Neural progenitor cell (in vitro differentiated cells): ENCODE measurements at regions not wholly inside any gene's neighbourhood (a gene's known extent, or its start where the extent isn't known, plus 50 kb on each side); places are given as distances from the start of the nearest gene placed in this dataset.

Source experiments
- DNase-seq: peaks from one replicate; pipeline ENCODE4 v3.0.0-alpha.2; 2016; ENCODE audit warnings: low spot score
- H2AFZ ChIP-seq: fragments of 200-600 bp; sonication (generic); replicated peaks from 2 replicates; pipeline ENCODE4 v1.6.1; 2016; ENCODE audit warnings: antibody characterized with exemption
- H3F3A ChIP-seq: fragments of 200-600 bp; sonication (generic); 2 replicates; pipeline ENCODE4 v1.6.1; 2016; ENCODE audit warnings: antibody characterized with exemption, low read depth
- H3K27ac ChIP-seq: fragments of 200-600 bp; sonication (generic); 2 replicates; pipeline ENCODE4 v1.5.1; 2016; ENCODE audit warnings: mild to moderate bottlenecking
- H3K27me3 ChIP-seq: fragments of 200-600 bp; sonication (generic); 2 replicates; pipeline ENCODE4 v1.6.1; 2016; ENCODE audit warnings: mild to moderate bottlenecking, moderate library complexity
- H3K36me3 ChIP-seq: fragments of 200-600 bp; sonication (generic); 2 replicates; pipeline ENCODE4 v1.5.1; 2016
- H3K4me1 ChIP-seq: fragments of 200-600 bp; sonication (generic); 2 replicates; pipeline ENCODE4 v1.6.1; 2016; ENCODE audit warnings: mixed run types
- H3K4me2 ChIP-seq: fragments of 200-600 bp; sonication (generic); 2 replicates; pipeline ENCODE4 v1.6.1; 2016
- H3K4me3 ChIP-seq: fragments of 200-600 bp; sonication (generic); 2 replicates; pipeline ENCODE4 v1.5.1; 2016
- H3K79me2 ChIP-seq: fragments of 200-600 bp; sonication (generic); 2 replicates; pipeline ENCODE4 v1.6.1; 2016; ENCODE audit warnings: low read depth
- H3K9ac ChIP-seq: fragments of 200-600 bp; sonication (generic); 2 replicates; pipeline ENCODE4 v1.6.1; 2016
- H3K9me3 ChIP-seq: fragments of 200-600 bp; sonication (generic); 2 replicates; pipeline ENCODE4 v1.5.1; 2016; ENCODE audit warnings: low read depth
- H4K20me1 ChIP-seq: fragments of 200-600 bp; sonication (generic); 2 replicates; pipeline ENCODE4 v1.6.1; 2016; ENCODE audit warnings: low read depth
- H3K27ac Mint-ChIP-seq: 3 replicates; pipeline ENCODE4 v1.8.0; 2021; ENCODE audit warnings: mixed read lengths
- H3K27me3 Mint-ChIP-seq: 2 replicates; pipeline ENCODE4 v1.8.0; 2022; ENCODE audit warnings: low read depth, mild to moderate bottlenecking, inconsistent platforms, moderate library complexity, mixed read lengths; ENCODE audit not compliant: insufficient read depth
- H3K36me3 Mint-ChIP-seq: 3 replicates; pipeline ENCODE4 v1.8.0; 2021; ENCODE audit warnings: mixed read lengths
- H3K4me1 Mint-ChIP-seq: 3 replicates; pipeline ENCODE4 v1.8.0; 2021; ENCODE audit warnings: mixed read lengths
- H3K4me3 Mint-ChIP-seq: 3 replicates; pipeline ENCODE4 v1.8.0; 2021; ENCODE audit warnings: mild to moderate bottlenecking, moderate library complexity, mixed read lengths
- H3K9me3 Mint-ChIP-seq: 3 replicates; pipeline ENCODE4 v1.8.0; 2020; ENCODE audit warnings: mixed read lengths
- EZH2 ChIP-seq: fragments of 200-600 bp; sonication (generic); IDR thresholded peaks from 2 replicates; pipeline ENCODE4 v1.6.1; 2017; ENCODE audit warnings: antibody characterized with exemption, mild to moderate bottlenecking, moderate library complexity
- EZH2phosphoT487 ChIP-seq: fragments of 200-600 bp; sonication (generic); IDR thresholded peaks from 2 replicates; pipeline ENCODE4 v1.6.1; 2017; ENCODE audit warnings: antibody characterized with exemption
- TF ChIP-seq, protein P1 (sequence below): fragments of 200-600 bp; sonication (generic); IDR thresholded peaks from 2 replicates; pipeline ENCODE4 v1.5.1; 2017; ENCODE audit warnings: antibody characterized with exemption, mild to moderate bottlenecking

DNA sequence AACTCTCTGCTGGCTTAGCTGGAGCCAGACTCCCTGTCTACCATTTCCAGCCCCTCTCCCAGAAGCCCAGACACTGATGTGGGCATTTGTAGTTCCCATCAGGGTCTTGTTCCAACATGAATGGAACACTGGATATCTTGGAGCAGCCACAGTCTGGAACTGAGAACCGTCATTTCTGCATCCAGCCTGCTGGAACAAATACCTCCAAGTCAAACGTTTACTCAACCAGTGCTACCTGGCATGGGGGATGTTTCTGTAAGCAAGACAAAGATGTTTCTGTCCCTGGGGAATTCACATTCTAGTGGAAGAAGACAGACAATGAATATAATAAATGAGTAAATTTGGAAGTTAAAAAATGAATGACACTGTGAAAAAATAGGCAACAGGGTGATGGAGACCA is 70.8 kb upstream of the ZNF438 start:
- no peaks in the 10 kb centered on the region for H3K27me3 ChIP-seq
- no peak for DNase-seq
- no peaks in the 10 kb centered on the region for H3K36me3 ChIP-seq
- no peak overlapping the region for H3K4me3 Mint-ChIP-seq
- H3K9ac ChIP-seq: no peak overlapping the region
- no peak overlapping the region for H3K27ac ChIP-seq
- TF ChIP-seq EZH2phosphoT487 (no peak), EZH2 (no peak)
- TF ChIP-seq, protein P1, sequence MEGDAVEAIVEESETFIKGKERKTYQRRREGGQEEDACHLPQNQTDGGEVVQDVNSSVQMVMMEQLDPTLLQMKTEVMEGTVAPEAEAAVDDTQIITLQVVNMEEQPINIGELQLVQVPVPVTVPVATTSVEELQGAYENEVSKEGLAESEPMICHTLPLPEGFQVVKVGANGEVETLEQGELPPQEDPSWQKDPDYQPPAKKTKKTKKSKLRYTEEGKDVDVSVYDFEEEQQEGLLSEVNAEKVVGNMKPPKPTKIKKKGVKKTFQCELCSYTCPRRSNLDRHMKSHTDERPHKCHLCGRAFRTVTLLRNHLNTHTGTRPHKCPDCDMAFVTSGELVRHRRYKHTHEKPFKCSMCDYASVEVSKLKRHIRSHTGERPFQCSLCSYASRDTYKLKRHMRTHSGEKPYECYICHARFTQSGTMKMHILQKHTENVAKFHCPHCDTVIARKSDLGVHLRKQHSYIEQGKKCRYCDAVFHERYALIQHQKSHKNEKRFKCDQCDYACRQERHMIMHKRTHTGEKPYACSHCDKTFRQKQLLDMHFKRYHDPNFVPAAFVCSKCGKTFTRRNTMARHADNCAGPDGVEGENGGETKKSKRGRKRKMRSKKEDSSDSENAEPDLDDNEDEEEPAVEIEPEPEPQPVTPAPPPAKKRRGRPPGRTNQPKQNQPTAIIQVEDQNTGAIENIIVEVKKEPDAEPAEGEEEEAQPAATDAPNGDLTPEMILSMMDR: no peak
- H2AFZ ChIP-seq: no peak overlapping the region
- H3K79me2 ChIP-seq: no peaks in the 10 kb centered on the region
- H3K36me3 Mint-ChIP-seq: no peaks in the 10 kb centered on the region
- no peaks in the 10 kb centered on the region for H3K9me3 ChIP-seq
- H3F3A ChIP-seq: peaks cover 6% of the 10 kb centered on the region
- no peak overlapping the region for H3K4me2 ChIP-seq
- H4K20me1 ChIP-seq: no peaks in the 10 kb centered on the region
- no peaks in the 10 kb centered on the region for H3K27me3 Mint-ChIP-seq
- H3K9me3 Mint-ChIP-seq: no peaks in the 10 kb centered on the region
- peaks cover 13% of the 10 kb centered on the region for H3K4me1 Mint-ChIP-seq
- H3K4me1 ChIP-seq: peaks cover 30% of the 10 kb centered on the region
- H3K4me3 ChIP-seq: no peak overlapping the region
- no peak overlapping the region for H3K27ac Mint-ChIP-seq

DNA sequence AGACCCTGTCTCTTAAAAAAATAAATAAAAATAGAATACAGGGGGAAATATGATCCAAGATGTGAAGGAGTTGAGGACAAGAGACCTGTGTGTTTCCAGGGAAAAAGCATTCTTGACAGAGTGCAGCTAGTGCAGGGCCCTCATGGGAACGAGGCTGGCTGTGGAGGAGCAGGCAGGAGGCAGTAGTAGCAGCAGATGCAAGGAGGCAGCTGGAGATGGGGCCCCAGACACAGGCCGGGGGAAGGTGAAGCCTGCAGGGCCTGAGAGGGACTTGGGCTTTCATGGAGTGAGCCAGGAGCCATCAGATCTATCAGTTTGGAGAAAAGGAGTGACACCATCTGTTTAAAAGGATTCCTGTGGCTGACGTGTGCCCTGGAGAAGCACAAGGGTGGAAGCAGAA is 71.4 kb upstream of the ZNF438 start:
- DNase-seq: no peak
- no peak overlapping the region for H3K4me3 ChIP-seq
- no peaks in the 10 kb centered on the region for H3K27me3 Mint-ChIP-seq

DNA sequence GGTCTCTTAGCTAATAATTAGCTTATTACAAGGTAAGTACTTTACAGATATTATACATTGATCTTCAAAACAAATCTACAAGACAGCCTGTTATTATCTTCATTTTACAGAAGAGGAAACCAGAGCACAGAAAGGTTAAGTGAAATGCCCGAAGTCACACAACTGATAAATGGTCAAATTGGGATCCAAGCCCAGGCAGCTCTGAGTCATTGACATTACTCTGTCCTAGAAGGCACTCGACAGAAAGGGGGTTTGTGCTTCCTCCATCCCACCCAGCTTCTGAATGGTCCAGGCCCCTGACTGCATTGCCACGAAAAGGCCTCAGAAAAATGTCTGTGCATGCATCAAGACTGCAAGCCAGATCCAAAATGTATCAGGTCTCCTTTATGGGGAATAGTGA is 81.3 kb upstream of the ZNF438 start:
- H3K36me3 ChIP-seq: no peaks in the 10 kb centered on the region
- no peak overlapping the region for H3K4me2 ChIP-seq
- H3K27me3 Mint-ChIP-seq: peaks cover 2% of the 10 kb centered on the region
- no peaks in the 10 kb centered on the region for H3F3A ChIP-seq
- no peaks in the 10 kb centered on the region for H3K27me3 ChIP-seq
- H3K9me3 Mint-ChIP-seq: peaks cover 15% of the 10 kb centered on the region
- no peak overlapping the region for H3K9ac ChIP-seq
- H3K36me3 Mint-ChIP-seq: no peaks in the 10 kb centered on the region
- H3K9me3 ChIP-seq: no peaks in the 10 kb centered on the region
- no peak overlapping the region for H2AFZ ChIP-seq
- H3K27ac ChIP-seq: no peak overlapping the region
- no peaks in the 10 kb centered on the region for H3K4me1 ChIP-seq
- no peak overlapping the region for H3K27ac Mint-ChIP-seq
- H3K4me1 Mint-ChIP-seq: no peaks in the 10 kb centered on the region
- H4K20me1 ChIP-seq: no peaks in the 10 kb centered on the region
- TF ChIP-seq EZH2phosphoT487 (no peak), EZH2 (no peak)
- TF ChIP-seq, protein P1: no peak
- DNase-seq: no peak
- no peaks in the 10 kb centered on the region for H3K79me2 ChIP-seq
- no peak overlapping the region for H3K4me3 Mint-ChIP-seq
- no peak overlapping the region for H3K4me3 ChIP-seq

More for the DNA sequence above, 71.4 kb upstream of the ZNF438 start:
- no peak overlapping the region for H2AFZ ChIP-seq
- no peaks in the 10 kb centered on the region for H4K20me1 ChIP-seq
- Mint-ChIP-seq H3K36me3 (no peaks in the 10 kb centered on the region), H3K27ac (peak overlapping the region; percentile 66), H3K4me3 (no peak overlapping the region), H3K4me1 (peaks cover 13% of the 10 kb centered on the region), H3K9me3 (no peaks in the 10 kb centered on the region)
- no peaks in the 10 kb centered on the region for H3K79me2 ChIP-seq
- H3K4me1 ChIP-seq: peaks cover 24% of the 10 kb centered on the region
- H3K27ac ChIP-seq: no peak overlapping the region
- H3F3A ChIP-seq: peaks cover 6% of the 10 kb centered on the region
- TF ChIP-seq EZH2 (no peak), EZH2phosphoT487 (no peak)
- TF ChIP-seq, protein P1: no peak
- no peaks in the 10 kb centered on the region for H3K27me3 ChIP-seq
- no peak overlapping the region for H3K4me2 ChIP-seq
- H3K9ac ChIP-seq: no peak overlapping the region
- no peaks in the 10 kb centered on the region for H3K9me3 ChIP-seq
- H3K36me3 ChIP-seq: no peaks in the 10 kb centered on the region
